HG02885 (cell line): ENCODE measurements at regions not wholly inside any gene's neighbourhood (a gene's known extent, or its start where the extent isn't known, plus 50 kb on each side); places are given as distances from the start of the nearest gene placed in this dataset.
"Not testable (repeated sequence)": the region's sequence is repeated elsewhere in the genome, so short reads cannot be mapped to it uniquely, and the experiment has no call there.

Experiments
- ATAC-seq: cut with Tn5 transposase; IDR thresholded peaks from one replicate; pipeline ENCODE4 v1.9.1; 2021; ENCODE audit warnings: mild to moderate bottlenecking; ENCODE audit not compliant: unreplicated experiment, poor library complexity

DNA sequence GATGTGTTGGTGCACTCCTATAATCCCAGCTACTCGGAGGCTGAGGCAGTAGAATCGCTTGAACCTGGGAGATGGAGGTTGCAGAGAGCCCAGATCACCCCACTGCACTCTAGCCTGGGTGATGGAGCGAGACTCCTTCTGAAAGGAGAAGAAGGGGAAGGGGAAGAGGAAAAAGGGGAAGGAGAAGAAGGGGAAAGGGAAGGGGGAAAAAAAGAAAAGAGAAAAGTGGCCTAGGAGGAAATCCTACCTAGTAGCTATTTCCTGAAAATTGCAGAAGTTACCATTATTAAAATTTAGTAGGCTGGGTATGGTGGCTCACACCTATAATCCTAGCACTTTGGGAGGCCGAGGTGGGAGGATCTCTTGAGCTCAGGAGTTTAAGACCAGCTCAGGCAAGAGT, 67.4 kb downstream of the ARRDC3 start:
- no peak for ATAC-seq

DNA sequence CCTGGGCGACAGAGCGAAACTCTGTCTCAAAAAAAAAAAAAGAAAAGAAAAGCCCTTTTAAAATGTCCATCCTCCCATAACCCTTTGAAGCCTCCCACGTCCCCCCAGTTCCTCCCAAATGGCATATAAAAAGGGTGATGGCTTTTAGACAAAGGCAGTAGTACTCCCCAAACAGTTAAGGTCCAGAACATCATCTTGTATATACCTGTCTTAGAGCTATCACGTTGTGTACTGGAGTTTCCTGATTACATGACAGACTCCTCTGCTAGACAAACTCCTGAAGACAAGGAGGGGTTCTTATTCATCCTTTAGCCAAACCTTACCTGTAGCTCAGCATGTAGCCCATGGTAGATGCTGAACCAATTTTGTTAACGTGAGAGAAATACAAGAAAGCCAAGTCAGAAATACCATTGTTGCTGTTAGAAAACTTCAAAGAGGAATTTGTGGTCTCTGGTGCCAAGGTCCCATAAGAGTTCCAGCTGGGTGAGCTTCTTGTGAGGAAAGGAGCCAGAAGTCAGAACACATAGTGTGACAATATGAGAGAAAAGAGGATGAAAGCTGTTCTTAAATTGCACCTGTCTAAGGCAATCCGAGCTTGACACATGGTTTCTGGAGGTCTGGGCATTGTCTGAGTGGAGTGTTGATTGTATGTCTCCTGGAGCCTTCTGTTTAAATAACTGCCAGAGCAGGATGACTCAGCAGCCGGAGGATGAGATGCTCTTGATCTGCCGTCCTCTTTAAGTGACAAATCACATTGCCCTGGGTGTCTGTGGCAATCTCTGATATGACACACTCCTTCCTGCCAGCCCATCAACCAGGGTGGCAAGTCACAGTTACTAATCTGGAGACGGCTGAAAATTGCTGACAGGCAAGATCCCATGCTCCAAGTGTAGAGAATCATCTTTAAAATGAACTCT, 69.1 kb downstream of the ARRDC3 start:
- peak; percentile 44 for ATAC-seq

- ATAC-seq = no peak
These were observed 70.4 kb downstream of the ARRDC3 start for GRCh38 chr5:91312698-91313097.

GRCh38 chr5:91311697-91312501, 71.2 kb downstream of the ARRDC3 start:
- peak; percentile 92 for ATAC-seq

DNA sequence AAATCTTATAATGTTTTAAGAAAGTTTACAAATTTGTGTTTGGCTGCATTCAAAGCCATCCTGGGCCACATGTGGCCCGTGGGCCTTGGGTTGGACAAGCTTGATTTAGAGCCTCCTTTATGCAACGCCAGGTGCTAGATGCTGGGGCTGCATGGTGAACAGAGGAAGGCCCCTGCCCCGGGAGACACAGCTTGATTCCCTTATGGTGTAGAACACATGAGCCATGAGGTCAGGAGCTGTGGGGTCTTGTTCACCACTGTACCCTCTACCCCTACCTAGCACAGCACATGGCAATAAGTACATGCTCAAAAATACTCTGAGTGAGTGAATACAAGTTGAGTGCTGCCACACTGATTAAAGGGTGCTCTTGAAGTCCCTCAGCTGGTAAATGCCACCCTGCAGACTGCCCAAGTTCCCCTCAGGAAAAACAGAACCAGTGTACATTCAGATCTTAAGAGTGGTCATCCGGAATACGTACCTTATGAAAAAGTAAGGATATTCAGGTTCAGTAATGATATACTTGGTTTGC, 71.9 kb downstream of the ARRDC3 start:
- peak; percentile 14 for ATAC-seq

- not testable (repeated sequence) for ATAC-seq
These were observed 75.0 kb downstream of the ARRDC3 start for GRCh38 chr5:91308157-91308556.

DNA sequence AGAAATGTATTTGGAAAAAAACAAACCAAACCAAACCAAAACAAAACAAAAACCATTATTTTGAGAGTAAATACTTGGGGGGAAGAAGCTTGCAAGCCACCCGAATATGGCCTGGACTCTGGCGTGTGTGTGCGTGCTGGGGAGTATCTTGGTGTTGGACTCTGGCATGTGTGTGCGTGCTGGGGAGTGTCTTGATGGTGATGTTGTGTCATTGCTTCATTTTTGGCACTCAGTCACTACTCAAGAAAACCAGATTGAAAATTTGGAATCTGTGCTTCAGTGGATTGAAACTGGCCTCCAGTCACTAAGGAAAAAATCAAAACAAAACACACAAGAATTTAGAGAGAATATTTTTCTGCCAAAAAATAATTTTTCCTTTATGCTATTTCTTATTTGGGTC, 76.1 kb downstream of the ARRDC3 start:
- no peak for ATAC-seq

GRCh38 chr5:91306497-91306896, 76.6 kb downstream of the ARRDC3 start:
- no peak for ATAC-seq

DNA sequence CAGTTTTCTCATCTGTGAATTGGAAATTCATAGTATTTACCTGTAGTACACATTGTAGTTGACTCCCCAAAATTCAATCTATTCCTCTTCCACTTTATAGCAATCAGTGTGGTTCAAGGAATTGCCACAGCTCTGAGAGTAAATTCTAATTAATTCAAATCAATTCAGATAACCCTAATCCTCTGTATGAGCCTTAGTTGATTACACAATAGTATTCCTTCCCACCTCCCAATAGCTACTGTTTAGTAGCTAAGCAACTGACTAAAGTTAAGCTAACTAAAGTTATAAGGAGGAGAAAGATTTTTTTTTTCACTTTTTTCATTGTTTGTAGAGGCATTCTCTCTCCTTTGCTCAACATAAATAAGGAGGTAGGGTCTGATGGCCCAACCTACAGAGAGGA, 77.5 kb downstream of the ARRDC3 start:
- no peak for ATAC-seq

- ATAC-seq = not testable (repeated sequence)
These were observed 79.1 kb downstream of the ARRDC3 start for GRCh38 chr5:91304015-91304414.

DNA sequence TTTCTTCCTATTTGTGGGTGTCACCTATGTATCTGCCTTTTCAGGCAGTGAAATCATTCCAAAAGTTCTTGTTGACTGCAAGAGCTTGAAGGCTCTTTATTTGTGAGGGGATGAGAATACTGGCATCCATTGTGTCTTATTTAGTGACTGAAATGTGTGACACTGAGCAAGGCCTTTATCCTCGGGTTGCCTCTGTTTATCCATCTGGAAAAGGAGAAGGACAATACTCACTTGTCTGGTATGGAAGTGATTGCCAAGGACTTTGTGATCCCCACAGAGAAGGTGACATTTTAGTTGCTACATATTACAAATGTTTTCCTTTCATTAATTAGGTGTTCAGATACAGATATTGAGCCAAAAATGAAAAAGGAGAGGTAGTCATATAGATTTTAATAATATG, 80.2 kb downstream of the ARRDC3 start:
- no peak for ATAC-seq

DNA sequence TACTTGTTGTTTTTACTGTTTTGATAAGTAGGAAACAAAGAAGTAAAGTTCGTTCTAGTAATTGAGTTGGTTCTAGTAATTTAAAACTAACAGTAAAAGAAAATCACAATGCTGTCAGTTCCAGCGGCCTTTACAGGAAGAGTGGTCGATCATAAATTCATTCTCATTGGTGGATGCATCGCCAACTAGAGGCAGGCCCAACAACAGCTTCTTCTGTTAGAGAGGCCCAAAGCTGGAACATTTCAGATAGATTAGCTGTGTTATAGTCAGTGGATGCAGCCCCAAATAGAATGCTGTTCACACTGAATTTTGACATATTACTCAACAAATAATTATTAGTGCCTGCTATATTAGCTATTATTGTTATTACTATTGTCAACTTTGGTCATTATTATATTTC, 80.8 kb downstream of the ARRDC3 start:
- peak; percentile 68 for ATAC-seq

DNA sequence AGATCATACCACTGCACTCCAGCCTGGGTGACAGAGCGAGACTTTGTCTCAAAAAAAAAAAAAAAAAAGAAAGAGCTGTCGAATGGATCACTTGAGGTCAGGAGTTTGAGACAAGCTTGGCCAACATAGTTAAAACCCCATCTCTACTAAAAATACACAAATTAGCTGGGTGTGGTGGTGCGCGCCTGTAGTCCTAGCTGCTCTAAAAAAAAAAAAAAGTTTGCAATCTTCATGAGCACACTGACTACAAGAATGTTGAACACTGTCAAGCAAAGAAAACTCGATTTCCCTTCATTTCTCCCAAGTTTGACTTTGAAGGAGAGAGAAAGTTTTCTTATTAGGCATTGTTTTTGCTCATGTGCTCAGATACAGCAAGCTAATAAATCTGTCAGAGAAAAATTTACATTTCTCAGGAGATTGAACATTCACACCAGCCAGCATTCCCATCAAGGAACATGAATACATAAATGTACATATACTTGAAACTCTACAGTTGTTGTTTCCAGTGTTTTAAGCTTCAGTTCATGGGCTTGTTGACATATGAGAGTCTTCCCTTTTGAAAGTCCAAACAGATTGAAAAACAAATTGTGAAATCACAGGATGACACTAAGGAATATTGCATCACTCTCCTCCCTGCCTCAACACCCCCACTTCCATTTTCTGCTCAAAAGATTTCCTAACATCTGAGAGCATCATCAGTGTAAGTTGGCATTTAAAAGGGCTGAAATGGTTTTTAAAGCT, 81.8 kb downstream of the ARRDC3 start:
- no peak for ATAC-seq

GRCh38 chr5:91297994-91298393, 85.1 kb downstream of the ARRDC3 start:
- no peak for ATAC-seq

- no peak for ATAC-seq
These were observed 86.4 kb downstream of the ARRDC3 start for GRCh38 chr5:91296674-91297143.

- not testable (repeated sequence) for ATAC-seq
These were observed 87.0 kb downstream of the ARRDC3 start for GRCh38 chr5:91296102-91296501.

DNA sequence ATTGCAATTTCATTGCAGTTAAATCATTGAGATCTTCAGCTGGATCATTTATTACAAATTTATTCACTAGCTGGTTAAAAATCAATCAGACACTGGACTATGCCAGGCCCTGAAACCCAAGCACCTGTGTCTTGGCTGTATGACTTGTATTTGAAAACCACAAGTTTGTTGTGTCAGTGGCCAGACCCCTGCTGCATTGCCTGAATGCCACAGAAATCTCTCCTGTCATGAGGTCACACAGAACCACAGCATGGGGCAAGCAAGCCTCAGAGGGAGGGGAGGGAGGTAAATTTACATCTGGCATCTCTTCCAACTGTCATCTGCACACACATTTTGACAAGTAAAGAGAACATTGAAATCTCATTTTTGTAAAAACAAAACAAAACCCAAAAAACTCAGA, 90.0 kb downstream of the ARRDC3 start:
- ATAC-seq = peak; percentile 80

DNA sequence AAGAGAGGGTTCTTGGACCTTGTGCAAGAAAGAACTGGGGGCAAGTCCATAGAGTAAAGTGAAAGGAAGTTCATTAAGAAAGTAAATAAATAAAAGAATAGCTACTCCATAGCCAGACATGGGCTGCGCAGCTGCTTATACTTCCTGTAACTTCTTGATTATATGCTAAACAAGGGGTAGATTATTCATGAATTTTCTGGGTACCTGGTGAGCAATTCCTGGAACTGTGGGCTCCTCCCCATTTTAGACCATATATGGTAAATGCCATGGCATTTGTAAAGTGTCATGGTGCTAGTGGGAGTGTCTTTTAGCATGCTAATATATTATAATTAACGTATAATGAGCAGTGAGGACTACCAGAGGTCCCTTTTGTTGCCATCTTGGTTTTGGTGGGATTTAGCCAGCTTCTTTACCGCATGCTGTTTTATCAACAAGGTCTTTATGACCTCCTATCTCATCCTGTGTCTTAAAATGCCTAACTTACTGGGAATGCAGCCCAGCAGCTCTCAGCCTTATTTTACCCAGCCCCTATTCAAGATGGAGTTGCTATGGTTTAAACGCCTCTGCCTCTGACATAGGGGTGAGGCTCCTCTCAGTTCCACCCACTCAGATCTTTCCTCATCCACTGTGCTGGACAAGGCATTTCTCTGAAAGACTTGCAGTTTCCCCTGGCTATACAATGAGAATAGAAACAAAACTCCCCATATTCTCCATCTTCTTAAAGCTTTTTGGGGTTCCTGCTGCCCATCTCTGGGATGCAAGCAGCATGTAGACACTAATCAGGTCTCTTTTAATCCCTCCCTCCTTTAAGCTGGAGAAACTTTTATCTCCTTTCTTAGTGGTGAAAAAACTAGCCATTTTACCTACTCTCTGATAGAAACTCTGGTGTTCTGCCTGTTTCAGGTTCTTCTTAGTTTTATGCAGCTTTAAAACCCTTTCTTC, 91.2 kb downstream of the ARRDC3 start:
- peak; percentile 44 for ATAC-seq
